ENCODE measurements at regions not wholly inside any gene's neighbourhood (a gene's known extent, or its start where the extent isn't known, plus 50 kb on each side); places are given as distances from the start of the nearest gene placed in this dataset.
"Not testable (repeated sequence)": the region's sequence is repeated elsewhere in the genome, so short reads cannot be mapped to it uniquely, and the experiment has no call there.

DNA sequence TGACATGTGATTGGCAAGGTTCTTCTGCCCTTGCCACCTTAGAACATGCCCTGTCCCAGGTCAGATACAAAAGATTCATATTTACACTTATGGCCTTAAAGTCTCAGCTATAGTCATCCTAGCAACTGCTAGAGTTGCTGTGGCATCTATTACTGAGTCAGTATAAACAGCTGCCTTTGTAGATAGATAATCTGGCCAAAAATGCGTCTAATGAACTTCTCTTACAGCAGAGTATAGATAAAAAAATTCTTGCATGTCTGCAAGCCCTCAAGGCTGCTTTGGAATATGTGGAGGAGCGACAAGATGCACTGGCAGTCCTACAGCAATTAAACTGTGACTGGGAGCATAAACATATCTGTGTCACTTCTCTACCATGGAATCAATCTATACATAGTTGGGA, 1209.7 kb upstream of the PABPC4L start:
- Histone ChIP-seq H3K4me2 (ENCODE audit: insufficient read depth, low read length) (no peak overlapping the region), H3K27ac (ENCODE audit: low read depth, low read length) (no peak overlapping the region), H3K27me3 (ENCODE audit: insufficient read depth, low read length) (no peaks in the 10 kb centered on the region), H3K79me2 (ENCODE audit: insufficient read depth, low read length) (no peaks in the 10 kb centered on the region), H4K20me1 (ENCODE audit: insufficient read depth, low read length) (no peaks in the 10 kb centered on the region), H3K4me3 (ENCODE audit: insufficient read depth, low read length) (no peak overlapping the region), H2AFZ (ENCODE audit: low read length) (no peak overlapping the region), H3K9me3 (ENCODE audit: low read depth, low read length) (no peaks in the 10 kb centered on the region), H3K36me3 (ENCODE audit: insufficient read depth, low read length) (no peaks in the 10 kb centered on the region), H3K4me1 (ENCODE audit: insufficient read depth, low read length) (no peaks in the 10 kb centered on the region)
- DNase-seq (ENCODE audit: insufficient read length, low spot score, missing footprints), result no peak
- TF ChIP-seq, protein P1, sequence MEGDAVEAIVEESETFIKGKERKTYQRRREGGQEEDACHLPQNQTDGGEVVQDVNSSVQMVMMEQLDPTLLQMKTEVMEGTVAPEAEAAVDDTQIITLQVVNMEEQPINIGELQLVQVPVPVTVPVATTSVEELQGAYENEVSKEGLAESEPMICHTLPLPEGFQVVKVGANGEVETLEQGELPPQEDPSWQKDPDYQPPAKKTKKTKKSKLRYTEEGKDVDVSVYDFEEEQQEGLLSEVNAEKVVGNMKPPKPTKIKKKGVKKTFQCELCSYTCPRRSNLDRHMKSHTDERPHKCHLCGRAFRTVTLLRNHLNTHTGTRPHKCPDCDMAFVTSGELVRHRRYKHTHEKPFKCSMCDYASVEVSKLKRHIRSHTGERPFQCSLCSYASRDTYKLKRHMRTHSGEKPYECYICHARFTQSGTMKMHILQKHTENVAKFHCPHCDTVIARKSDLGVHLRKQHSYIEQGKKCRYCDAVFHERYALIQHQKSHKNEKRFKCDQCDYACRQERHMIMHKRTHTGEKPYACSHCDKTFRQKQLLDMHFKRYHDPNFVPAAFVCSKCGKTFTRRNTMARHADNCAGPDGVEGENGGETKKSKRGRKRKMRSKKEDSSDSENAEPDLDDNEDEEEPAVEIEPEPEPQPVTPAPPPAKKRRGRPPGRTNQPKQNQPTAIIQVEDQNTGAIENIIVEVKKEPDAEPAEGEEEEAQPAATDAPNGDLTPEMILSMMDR (IDR thresholded peaks at IDR 0.05; ENCODE audit: extremely low read depth, low read depth, low read length), result no peak

DNA sequence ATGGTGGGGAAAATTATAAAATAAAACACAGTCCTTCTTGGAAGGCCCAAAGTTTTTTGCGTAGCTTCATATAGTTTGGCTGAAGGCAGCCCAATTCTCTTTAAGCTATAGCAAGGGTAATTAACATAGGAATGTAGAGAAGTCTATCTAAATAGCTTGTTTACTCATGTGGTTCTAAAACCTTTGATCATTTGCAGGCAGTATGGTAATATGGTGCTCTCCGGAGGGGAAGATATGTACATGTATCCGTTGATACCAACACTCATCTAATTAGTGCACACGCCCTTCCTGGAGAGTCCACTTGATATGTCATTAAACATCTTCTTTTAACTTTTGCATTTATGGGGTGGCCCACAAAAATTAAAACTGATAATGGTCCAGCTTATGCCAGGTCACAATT, 1207.7 kb upstream of the PABPC4L start:
- not testable (repeated sequence) for H3K36me3 ChIP-seq (ENCODE audit: insufficient read depth, low read length); H3K79me2 ChIP-seq (ENCODE audit: insufficient read depth, low read length); H3K27ac ChIP-seq (ENCODE audit: low read depth, low read length); H3K4me2 ChIP-seq (ENCODE audit: insufficient read depth, low read length); DNase-seq (ENCODE audit: insufficient read length, low spot score, missing footprints); H4K20me1 ChIP-seq (ENCODE audit: insufficient read depth, low read length); H2AFZ ChIP-seq (ENCODE audit: low read length); H3K4me1 ChIP-seq (ENCODE audit: insufficient read depth, low read length); H3K9me3 ChIP-seq (ENCODE audit: low read depth, low read length); H3K27me3 ChIP-seq (ENCODE audit: insufficient read depth, low read length); H3K4me3 ChIP-seq (ENCODE audit: insufficient read depth, low read length)

DNA sequence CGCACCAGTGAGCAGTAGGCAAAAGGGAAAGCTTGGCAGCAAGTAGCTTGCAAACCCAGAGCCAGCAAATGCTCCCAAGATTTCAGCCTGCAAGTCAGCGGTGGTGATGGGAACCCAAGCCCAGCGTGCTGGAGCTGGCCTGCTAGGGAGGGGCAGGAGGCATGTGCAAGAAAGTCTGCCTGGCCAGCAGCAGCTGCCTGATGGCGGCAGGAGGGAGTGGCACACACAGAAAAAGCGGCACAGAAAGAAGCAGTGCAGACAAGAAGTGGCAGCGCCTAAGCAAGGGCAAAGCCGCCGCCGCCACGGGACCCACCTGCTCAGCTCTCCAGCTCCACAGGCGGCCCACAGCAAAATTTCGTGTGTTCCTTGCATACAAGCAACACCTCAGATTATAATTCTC, 1206.5 kb upstream of the PABPC4L start:
- Histone ChIP-seq H2AFZ (ENCODE audit: low read length) (no peak overlapping the region), H3K36me3 (ENCODE audit: insufficient read depth, low read length) (no peaks in the 10 kb centered on the region), H3K9me3 (ENCODE audit: low read depth, low read length) (no peaks in the 10 kb centered on the region)

GRCh38 chr4:135406597-135406996, 1205.0 kb upstream of the PABPC4L start:
- H3K9me3 ChIP-seq (ENCODE audit: low read depth, low read length); H3K27me3 ChIP-seq (ENCODE audit: insufficient read depth, low read length); H3K4me3 ChIP-seq (ENCODE audit: insufficient read depth, low read length); H3K36me3 ChIP-seq (ENCODE audit: insufficient read depth, low read length); H2AFZ ChIP-seq (ENCODE audit: low read length); H3K27ac ChIP-seq (ENCODE audit: low read depth, low read length); H3K79me2 ChIP-seq (ENCODE audit: insufficient read depth, low read length); H4K20me1 ChIP-seq (ENCODE audit: insufficient read depth, low read length); H3K4me2 ChIP-seq (ENCODE audit: insufficient read depth, low read length); H3K4me1 ChIP-seq (ENCODE audit: insufficient read depth, low read length); DNase-seq (ENCODE audit: insufficient read length, low spot score, missing footprints): not testable (repeated sequence)

More for the DNA sequence above, 1206.5 kb upstream of the PABPC4L start:
- no peaks in the 10 kb centered on the region for H4K20me1 ChIP-seq (ENCODE audit: insufficient read depth, low read length)
- no peaks in the 10 kb centered on the region for H3K27me3 ChIP-seq (ENCODE audit: insufficient read depth, low read length)
- no peak overlapping the region for H3K27ac ChIP-seq (ENCODE audit: low read depth, low read length)
- H3K4me3 ChIP-seq (ENCODE audit: insufficient read depth, low read length), result no peak overlapping the region
- DNase-seq (ENCODE audit: insufficient read length, low spot score, missing footprints), result no peak
- H3K4me1 ChIP-seq (ENCODE audit: insufficient read depth, low read length), result no peaks in the 10 kb centered on the region
- TF ChIP-seq, protein P1 (IDR thresholded peaks at IDR 0.05; ENCODE audit: extremely low read depth, low read depth, low read length), result no peak
- H3K4me2 ChIP-seq (ENCODE audit: insufficient read depth, low read length), result no peak overlapping the region
- no peaks in the 10 kb centered on the region for H3K79me2 ChIP-seq (ENCODE audit: insufficient read depth, low read length)

GRCh38 chr4:135385830-135386581, 1184.4 kb upstream of the PABPC4L start:
- Histone ChIP-seq H3K4me1 (ENCODE audit: insufficient read depth, low read length) (no peaks in the 10 kb centered on the region), H3K36me3 (ENCODE audit: insufficient read depth, low read length) (no peaks in the 10 kb centered on the region), H3K79me2 (ENCODE audit: insufficient read depth, low read length) (no peaks in the 10 kb centered on the region), H3K9me3 (ENCODE audit: low read depth, low read length) (no peaks in the 10 kb centered on the region), H3K4me2 (ENCODE audit: insufficient read depth, low read length) (no peak overlapping the region), H3K4me3 (ENCODE audit: insufficient read depth, low read length) (no peak overlapping the region), H3K27ac (ENCODE audit: low read depth, low read length) (no peak overlapping the region), H2AFZ (ENCODE audit: low read length) (no peak overlapping the region), H4K20me1 (ENCODE audit: insufficient read depth, low read length) (no peaks in the 10 kb centered on the region), H3K27me3 (ENCODE audit: insufficient read depth, low read length) (no peaks in the 10 kb centered on the region)
- no peak for DNase-seq (ENCODE audit: insufficient read length, low spot score, missing footprints)
- TF ChIP-seq, protein P1 (IDR thresholded peaks at IDR 0.05; ENCODE audit: extremely low read depth, low read depth, low read length), result no peak

All from osteoblast (primary cell).